HepG2 (cell line): ENCODE measurements at regions not wholly inside any gene's neighbourhood (a gene's known extent, or its start where the extent isn't known, plus 50 kb on each side); places are given as distances from the start of the nearest gene placed in this dataset.
A peak's percentile ranks its signal among the peaks of the same experiment; 100 is the strongest.

Experiments
- CHD2 ChIP-seq: IDR thresholded peaks from 2 replicates; pipeline ENCODE4 v1.6.1; 2011; ENCODE audit warnings: low read depth, low read length, improper control_type of control experiment
- ELF1 ChIP-seq: sonication (generic); formaldehyde crosslinking; IDR thresholded peaks from 2 replicates; pipeline ENCODE4 v1.4.0; 2020; ENCODE audit warnings: missing genetic modification reagents
- FOSL2 ChIP-seq: sonication (generic); formaldehyde crosslinking; IDR thresholded peaks from 2 replicates; pipeline ENCODE4 v1.4.0; 2020; ENCODE audit warnings: missing genetic modification reagents
- IKZF5 ChIP-seq: IDR thresholded peaks from 2 replicates; pipeline ENCODE4 v1.6.1; 2018; ENCODE audit warnings: missing genetic modification reagents, mild to moderate bottlenecking, missing compliant biosample characterization
- NFYB ChIP-seq: sonication (generic); formaldehyde crosslinking; IDR thresholded peaks from 2 replicates; pipeline ENCODE4 v1.4.0; 2020; ENCODE audit warnings: missing genetic modification reagents
- PBX2 ChIP-seq: IDR thresholded peaks from 2 replicates; pipeline ENCODE4 v1.6.1; 2016; ENCODE audit warnings: control low read depth
- POGZ ChIP-seq: sonication (generic); formaldehyde crosslinking; IDR thresholded peaks from 2 replicates; pipeline ENCODE4 v1.4.0; 2020; ENCODE audit warnings: mild to moderate bottlenecking, missing genetic modification reagents
- SALL1 ChIP-seq: sonication (generic); formaldehyde crosslinking; IDR thresholded peaks from 2 replicates; pipeline ENCODE4 v1.8.0; 2022; ENCODE audit warnings: mild to moderate bottlenecking, missing genetic modification reagents
- TEAD2 ChIP-seq: sonication (generic); formaldehyde crosslinking; IDR thresholded peaks from 2 replicates; pipeline ENCODE4 v1.9.0; 2021; ENCODE audit warnings: missing genetic modification reagents
- TOE1 ChIP-seq: sonication (generic); formaldehyde crosslinking; IDR thresholded peaks from 2 replicates; pipeline ENCODE4 v1.4.0; 2020; ENCODE audit warnings: mild to moderate bottlenecking, missing genetic modification reagents
- U2AF1 ChIP-seq: fragments of 200-400 bp; formaldehyde crosslinking; optimal IDR thresholded peaks from 2 replicates; pipeline ENCODE3; 2017; ENCODE audit warnings: mild to moderate bottlenecking, low read depth, low read length
- ZBTB7B ChIP-seq: sonication (generic); formaldehyde crosslinking; IDR thresholded peaks from 2 replicates; pipeline ENCODE4 v1.4.0; 2020; ENCODE audit warnings: missing genetic modification reagents
- ZC3H13 ChIP-seq: sonication (generic); formaldehyde crosslinking; IDR thresholded peaks from 2 replicates; pipeline ENCODE4 v1.8.1; 2023; ENCODE audit warnings: mild to moderate bottlenecking, missing genetic modification reagents, moderate library complexity
- ZFP62 ChIP-seq: sonication (generic); formaldehyde crosslinking; IDR thresholded peaks from 2 replicates; pipeline ENCODE4 v1.4.0; 2020; ENCODE audit warnings: missing genetic modification reagents
- ZKSCAN5 ChIP-seq: sonication (generic); formaldehyde crosslinking; IDR thresholded peaks from 2 replicates; pipeline ENCODE4 v1.5.1; 2020; ENCODE audit warnings: mild to moderate bottlenecking, missing genetic modification reagents
- ZNF251 ChIP-seq: sonication (generic); formaldehyde crosslinking; IDR thresholded peaks from 2 replicates; pipeline ENCODE4 v1.9.0; 2021; ENCODE audit warnings: mild to moderate bottlenecking, missing genetic modification reagents
- ZNF354B ChIP-seq: sonication (generic); formaldehyde crosslinking; IDR thresholded peaks from 2 replicates; pipeline ENCODE4 v1.8.0; 2022; ENCODE audit warnings: mild to moderate bottlenecking, missing genetic modification reagents
- ZNF552 ChIP-seq: sonication (generic); formaldehyde crosslinking; IDR thresholded peaks from 2 replicates; pipeline ENCODE4 v1.9.0; 2022; ENCODE audit warnings: missing genetic modification reagents, mild to moderate bottlenecking, borderline replicate concordance
- ZNF567 ChIP-seq: sonication (generic); formaldehyde crosslinking; IDR thresholded peaks from 2 replicates; pipeline ENCODE4 v1.8.1; 2023; ENCODE audit warnings: mild to moderate bottlenecking, missing genetic modification reagents, borderline replicate concordance
- ZNF614 ChIP-seq: IDR thresholded peaks from 2 replicates; pipeline ENCODE4 v1.6.1; 2018; ENCODE audit warnings: missing biosample characterization, missing genetic modification reagents, inconsistent platforms, borderline replicate concordance
- ZNF615 ChIP-seq: sonication (generic); formaldehyde crosslinking; IDR thresholded peaks from 2 replicates; pipeline ENCODE4 v1.5.0; 2020; ENCODE audit warnings: mild to moderate bottlenecking, missing genetic modification reagents, borderline replicate concordance
- ZNF678 ChIP-seq: sonication (generic); formaldehyde crosslinking; IDR thresholded peaks from 2 replicates; pipeline ENCODE4 v1.4.0; 2020; ENCODE audit warnings: mild to moderate bottlenecking, missing genetic modification reagents
- ZNF709 ChIP-seq: sonication (generic); formaldehyde crosslinking; IDR thresholded peaks from 2 replicates; pipeline ENCODE4 v1.5.0; 2020; ENCODE audit warnings: mild to moderate bottlenecking, missing genetic modification reagents
- ZNF781 ChIP-seq: sonication (generic); formaldehyde crosslinking; IDR thresholded peaks from 2 replicates; pipeline ENCODE4 v1.5.1; 2020; ENCODE audit warnings: borderline replicate concordance, mild to moderate bottlenecking, missing genetic modification reagents; ENCODE audit errors: not compliant biosample characterization
- ZSCAN12 ChIP-seq: sonication (generic); formaldehyde crosslinking; IDR thresholded peaks from 2 replicates; pipeline ENCODE4 v1.9.0; 2021; ENCODE audit warnings: mild to moderate bottlenecking, missing genetic modification reagents
- ZSCAN5A ChIP-seq: sonication (generic); formaldehyde crosslinking; IDR thresholded peaks from 2 replicates; pipeline ENCODE4 v1.8.0; 2022; ENCODE audit warnings: mild to moderate bottlenecking, missing genetic modification reagents, borderline replicate concordance
- TF ChIP-seq, protein P1 (sequence below): sonication (generic); formaldehyde crosslinking; IDR thresholded peaks from 2 replicates; pipeline ENCODE4 v1.8.0; 2022; ENCODE audit warnings: mild to moderate bottlenecking, missing genetic modification reagents, moderate library complexity

DNA sequence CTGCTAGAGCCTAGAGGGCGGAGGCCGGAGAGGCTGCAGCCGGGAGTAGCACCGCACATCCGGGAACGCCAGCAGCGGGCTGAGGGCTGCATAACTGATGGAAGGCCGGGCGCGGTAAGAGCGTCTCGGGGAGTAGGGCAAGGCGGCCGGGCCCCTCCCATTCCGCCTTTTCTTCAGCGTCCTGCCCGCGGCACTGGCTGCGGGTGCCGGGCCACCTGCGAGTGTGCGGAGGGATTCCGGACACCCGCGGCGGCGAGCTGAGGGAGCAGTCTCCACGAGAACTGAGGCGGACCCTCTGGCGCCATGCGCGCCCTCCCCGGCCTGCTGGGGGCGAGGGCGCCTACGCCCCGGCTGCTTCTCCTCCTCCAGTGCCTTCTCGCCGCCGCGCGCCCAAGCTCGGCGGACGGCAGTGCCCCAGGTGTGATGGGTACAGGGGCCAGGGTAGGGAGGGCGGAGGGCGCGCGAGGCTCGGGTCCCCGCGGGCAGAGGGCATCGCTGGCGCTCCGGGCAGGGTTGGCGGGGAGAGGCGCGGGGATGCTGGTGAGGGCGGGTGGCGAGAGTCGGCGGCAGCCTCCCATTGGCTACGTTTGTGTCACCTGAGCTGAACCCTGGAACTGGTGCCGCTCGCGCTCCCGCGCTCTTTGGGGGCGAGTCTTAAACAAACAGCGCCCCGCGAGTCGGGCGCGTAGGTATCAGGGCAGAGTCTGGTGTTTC, 334.4 kb downstream of the SRGAP2C start (continued):
- TF ChIP-seq, protein P1, sequence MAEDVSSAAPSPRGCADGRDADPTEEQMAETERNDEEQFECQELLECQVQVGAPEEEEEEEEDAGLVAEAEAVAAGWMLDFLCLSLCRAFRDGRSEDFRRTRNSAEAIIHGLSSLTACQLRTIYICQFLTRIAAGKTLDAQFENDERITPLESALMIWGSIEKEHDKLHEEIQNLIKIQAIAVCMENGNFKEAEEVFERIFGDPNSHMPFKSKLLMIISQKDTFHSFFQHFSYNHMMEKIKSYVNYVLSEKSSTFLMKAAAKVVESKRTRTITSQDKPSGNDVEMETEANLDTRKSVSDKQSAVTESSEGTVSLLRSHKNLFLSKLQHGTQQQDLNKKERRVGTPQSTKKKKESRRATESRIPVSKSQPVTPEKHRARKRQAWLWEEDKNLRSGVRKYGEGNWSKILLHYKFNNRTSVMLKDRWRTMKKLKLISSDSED (CRISPR knock-in tag) = peak; percentile 40; the same call in 1 of the 2 replicates
- TF ChIP-seq ZNF678 (CRISPR knock-in tag) (peak; percentile 92), PBX2 (CRISPR knock-in tag) (no peak), CHD2 (no peak), ZNF354B (CRISPR knock-in tag) (0 out of 2 replicates have a peak, but pooled peaks have one; percentile 58), ELF1 (CRISPR knock-in tag) (0 out of 2 replicates have a peak, but pooled peaks have one; percentile 38), IKZF5 (CRISPR knock-in tag) (0 out of 2 replicates have a peak, but pooled peaks have one; percentile 40), ZNF709 (CRISPR knock-in tag) (peak; percentile 91), U2AF1 (no peak), NFYB (CRISPR knock-in tag) (peak; percentile 89), SALL1 (CRISPR knock-in tag) (peak; percentile 78), ZNF567 (CRISPR knock-in tag) (0 out of 2 replicates have a peak, but pooled peaks have one; percentile 71), ZNF781 (no peak), TEAD2 (CRISPR knock-in tag) (no peak), ZNF251 (CRISPR knock-in tag) (0 out of 2 replicates have a peak, but pooled peaks have one; percentile 8), FOSL2 (no peak; the same call in 1 of the 2 replicates), ZBTB7B (CRISPR knock-in tag) (peak; percentile 74; the same call in 1 of the 2 replicates), ZSCAN5A (CRISPR knock-in tag) (no peak), ZSCAN12 (CRISPR knock-in tag) (0 out of 2 replicates have a peak, but pooled peaks have one; percentile 13), ZNF614 (CRISPR knock-in tag) (peak; percentile 67; the same call in 1 of the 2 replicates), ZKSCAN5 (CRISPR knock-in tag) (no peak), POGZ (CRISPR knock-in tag) (peak; percentile 58), ZFP62 (CRISPR knock-in tag) (no peak), ZNF615 (CRISPR knock-in tag) (0 out of 2 replicates have a peak, but pooled peaks have one; percentile 20), ZNF552 (CRISPR knock-in tag) (0 out of 2 replicates have a peak, but pooled peaks have one; percentile 47), TOE1 (CRISPR knock-in tag) (no peak; the same call in 1 of the 2 replicates), ZC3H13 (CRISPR knock-in tag) (peak; percentile 76; the same call in 1 of the 2 replicates)
